ENCODE measurements at regions not wholly inside any gene's neighbourhood (a gene's known extent, or its start where the extent isn't known, plus 50 kb on each side); places are given as distances from the start of the nearest gene placed in this dataset.
"Not testable (repeated sequence)": the region's sequence is repeated elsewhere in the genome, so short reads cannot be mapped to it uniquely, and the experiment has no call there.

- TF ChIP-seq, protein P1, sequence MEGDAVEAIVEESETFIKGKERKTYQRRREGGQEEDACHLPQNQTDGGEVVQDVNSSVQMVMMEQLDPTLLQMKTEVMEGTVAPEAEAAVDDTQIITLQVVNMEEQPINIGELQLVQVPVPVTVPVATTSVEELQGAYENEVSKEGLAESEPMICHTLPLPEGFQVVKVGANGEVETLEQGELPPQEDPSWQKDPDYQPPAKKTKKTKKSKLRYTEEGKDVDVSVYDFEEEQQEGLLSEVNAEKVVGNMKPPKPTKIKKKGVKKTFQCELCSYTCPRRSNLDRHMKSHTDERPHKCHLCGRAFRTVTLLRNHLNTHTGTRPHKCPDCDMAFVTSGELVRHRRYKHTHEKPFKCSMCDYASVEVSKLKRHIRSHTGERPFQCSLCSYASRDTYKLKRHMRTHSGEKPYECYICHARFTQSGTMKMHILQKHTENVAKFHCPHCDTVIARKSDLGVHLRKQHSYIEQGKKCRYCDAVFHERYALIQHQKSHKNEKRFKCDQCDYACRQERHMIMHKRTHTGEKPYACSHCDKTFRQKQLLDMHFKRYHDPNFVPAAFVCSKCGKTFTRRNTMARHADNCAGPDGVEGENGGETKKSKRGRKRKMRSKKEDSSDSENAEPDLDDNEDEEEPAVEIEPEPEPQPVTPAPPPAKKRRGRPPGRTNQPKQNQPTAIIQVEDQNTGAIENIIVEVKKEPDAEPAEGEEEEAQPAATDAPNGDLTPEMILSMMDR (IDR thresholded peaks at IDR 0.05; ENCODE audit: borderline replicate concordance, extremely low read depth, low read length, poor library complexity, severe bottlenecking) = not testable (repeated sequence)
- TF ChIP-seq EZH2 (IDR thresholded peaks at IDR 0.05; ENCODE audit: borderline replicate concordance, low read depth, low read length, severe bottlenecking) = not testable (repeated sequence)
These were observed 156.4 kb downstream of the SPDYE17 start for GRCh38 chr7:76875760-76876159.

Measured in DND-41 (cell line).